CD14-positive monocyte (primary cell): ENCODE measurements at regions not wholly inside any gene's neighbourhood (a gene's known extent, or its start where the extent isn't known, plus 50 kb on each side); places are given as distances from the start of the nearest gene placed in this dataset.

Source experiments
- DNase-seq, 3 donors: peaks; one replicate each; pipeline ENCODE4 v3.0.0-alpha.2; 2011 to 2022
- H2AFZ ChIP-seq: 2 replicates; pipeline ENCODE4 v1.6.0; 2012; ENCODE audit warnings: mild to moderate bottlenecking, low read depth, low read length, inconsistent platforms; ENCODE audit not compliant: insufficient read depth, poor library complexity, severe bottlenecking
- H3K27ac ChIP-seq, 2 donors: 1 replicate in 1 of 2; 2 replicates in 1 of 2; pipeline ENCODE4 v1.5.1; 2012 to 2013; ENCODE audit warnings: low read length in 2 of 2, control low read depth in 1 of 2, inconsistent platforms in 1 of 2, low read depth in 1 of 2, mild to moderate bottlenecking in 1 of 2
- H3K27me3 ChIP-seq, 2 donors: one replicate each; pipeline versions ENCODE4 v1.6.0 to v1.6.1; 2011 to 2013; ENCODE audit warnings: low read length in 2 of 2; ENCODE audit not compliant: control insufficient read depth in 2 of 2, insufficient read depth in 2 of 2
- H3K36me3 ChIP-seq, 2 donors: replicated peaks in 1 of 2; 1 replicate in 1 of 2; 2 replicates in 1 of 2; pipeline versions ENCODE4 v1.5.1 to v1.6.1; 2012 to 2013; ENCODE audit warnings: low read length in 2 of 2, control low read depth in 1 of 2, inconsistent platforms in 1 of 2, mild to moderate bottlenecking in 1 of 2; ENCODE audit not compliant: insufficient read depth in 2 of 2, control insufficient read depth in 1 of 2
- H3K4me1 ChIP-seq, 2 donors: 1 replicate in 1 of 2; 2 replicates in 1 of 2; pipeline versions ENCODE4 v1.5.1 to v1.6.1; 2012 to 2013; ENCODE audit warnings: low read length in 2 of 2, control low read depth in 1 of 2, inconsistent platforms in 1 of 2, mild to moderate bottlenecking in 1 of 2, moderate library complexity in 1 of 2; ENCODE audit not compliant: insufficient read depth in 2 of 2, control insufficient read depth in 1 of 2
- H3K4me2 ChIP-seq: replicated peaks from 2 replicates; pipeline ENCODE3; 2012; ENCODE audit warnings: low read length, moderate library complexity, mild to moderate bottlenecking; ENCODE audit not compliant: poor library complexity, severe bottlenecking; ENCODE audit errors: extremely low read depth
- H3K4me3 ChIP-seq, 3 experiments: fragments of 200-600 bp in 1 of 3; sonication (generic) in 1 of 3; replicated peaks in 1 of 3; 1 replicate in 2 of 3; 2 replicates in 1 of 3; pipeline ENCODE4 v1.5.1; 2011 to 2013; ENCODE audit warnings: low read length in 3 of 3, mild to moderate bottlenecking in 3 of 3, control low read depth in 2 of 3, low read depth in 2 of 3, inconsistent platforms in 1 of 3, moderate library complexity in 1 of 3
- H3K79me2 ChIP-seq: 2 replicates; pipeline ENCODE4 v1.6.0; 2012; ENCODE audit warnings: mild to moderate bottlenecking, control low read depth, inconsistent platforms, low read length, moderate library complexity; ENCODE audit not compliant: insufficient read depth
- H3K9ac ChIP-seq: 2 replicates; pipeline ENCODE4 v1.6.0; 2017; ENCODE audit warnings: low read length, mild to moderate bottlenecking; ENCODE audit not compliant: insufficient read depth, poor library complexity, severe bottlenecking
- H3K9me3 ChIP-seq, 2 donors: replicated peaks in 1 of 2; 1 replicate in 1 of 2; 2 replicates in 1 of 2; pipeline versions ENCODE4 v1.5.1 to v1.6.1; 2012 to 2013; ENCODE audit warnings: low read length in 2 of 2, control low read depth in 1 of 2; ENCODE audit not compliant: control insufficient read depth in 1 of 2, insufficient read depth in 1 of 2
- H4K20me1 ChIP-seq: 2 replicates; pipeline ENCODE4 v1.6.0; 2012; ENCODE audit warnings: mild to moderate bottlenecking, low read length, control low read depth, moderate library complexity; ENCODE audit not compliant: insufficient read depth
- H3K27ac Mint-ChIP-seq, 7 donors: one replicate each; pipeline ENCODE4 v1.8.0; 2020; ENCODE audit warnings: mild to moderate bottlenecking in 7 of 7, mixed read lengths in 7 of 7, moderate library complexity in 6 of 7, inconsistent platforms in 2 of 7
- H3K27me3 Mint-ChIP-seq, 3 donors: one replicate each; pipeline ENCODE4 v1.8.0; 2021 to 2022; ENCODE audit warnings: low read depth in 3 of 3, mild to moderate bottlenecking in 3 of 3, mixed read lengths in 3 of 3, moderate library complexity in 3 of 3, inconsistent platforms in 1 of 3
- H3K36me3 Mint-ChIP-seq, 2 donors: one replicate each; pipeline ENCODE4 v1.8.0; 2020; ENCODE audit warnings: mixed read lengths in 2 of 2, inconsistent platforms in 1 of 2, mild to moderate bottlenecking in 1 of 2
- H3K4me1 Mint-ChIP-seq: one replicate; pipeline ENCODE4 v1.8.0; 2020; ENCODE audit warnings: mild to moderate bottlenecking, mixed read lengths
- H3K4me3 Mint-ChIP-seq, 2 donors: one replicate each; pipeline ENCODE4 v1.8.0; 2020; ENCODE audit warnings: mild to moderate bottlenecking in 2 of 2, mixed read lengths in 2 of 2, moderate library complexity in 1 of 2
- H3K9me3 Mint-ChIP-seq, 7 donors: one replicate each; pipeline ENCODE4 v1.8.0; 2020 to 2022; ENCODE audit warnings: mixed read lengths in 7 of 7, mild to moderate bottlenecking in 6 of 7, moderate library complexity in 6 of 7, inconsistent platforms in 2 of 7
- WGBS: methylation state at CpG from one replicate; pipeline ENCODE4 v1.1.5; 2013; ENCODE audit warnings: missing lambda C conversion rate; ENCODE audit not compliant: insufficient coverage; 5-methylcytosine and 5-hydroxymethylcytosine counted together
- intact Hi-C, 2 donors: fragments of 100-400 bp; cut with micrococcal nuclease; formaldehyde crosslinking; loops; one replicate each; pipeline versions ENCODE4 v1.15.0 to v1.15.1; 2023
- TF ChIP-seq, protein P1 (sequence below): fragments of 200-600 bp; IDR thresholded peaks from one replicate; pipeline ENCODE4 v1.8.0; 2022; ENCODE audit warnings: antibody characterized with exemption, mild to moderate bottlenecking

- Histone ChIP-seq H3K36me3 (no peaks in the 10 kb centered on the region), H4K20me1 (no peaks in the 10 kb centered on the region), H3K27ac (no peak overlapping the region), H3K27me3 (peaks cover 0 to 3% of the 10 kb centered on the region in 2 donors), H3K9me3 (no peaks in the 10 kb centered on the region), H3K79me2 (no peaks in the 10 kb centered on the region), H2AFZ (no peak overlapping the region), H3K4me2 (no peak overlapping the region), H3K4me3 (no peak overlapping the region), H3K9ac (no peak overlapping the region), H3K4me1 (no peaks in the 10 kb centered on the region)
- WGBS = 75% methylated on average over 4 of the region's 7 CpGs
- Mint-ChIP-seq H3K27ac (no peak overlapping the region), H3K9me3 (peaks cover 0 to 1% (median 0%) of the 10 kb centered on the region in 7 donors), H3K36me3 (no peaks in the 10 kb centered on the region), H3K27me3 (peaks cover 8 to 18% (median 13%) of the 10 kb centered on the region in 3 donors), H3K4me3 (no peak overlapping the region), H3K4me1 (peaks cover 5% of the 10 kb centered on the region)
- TF ChIP-seq, protein P1, sequence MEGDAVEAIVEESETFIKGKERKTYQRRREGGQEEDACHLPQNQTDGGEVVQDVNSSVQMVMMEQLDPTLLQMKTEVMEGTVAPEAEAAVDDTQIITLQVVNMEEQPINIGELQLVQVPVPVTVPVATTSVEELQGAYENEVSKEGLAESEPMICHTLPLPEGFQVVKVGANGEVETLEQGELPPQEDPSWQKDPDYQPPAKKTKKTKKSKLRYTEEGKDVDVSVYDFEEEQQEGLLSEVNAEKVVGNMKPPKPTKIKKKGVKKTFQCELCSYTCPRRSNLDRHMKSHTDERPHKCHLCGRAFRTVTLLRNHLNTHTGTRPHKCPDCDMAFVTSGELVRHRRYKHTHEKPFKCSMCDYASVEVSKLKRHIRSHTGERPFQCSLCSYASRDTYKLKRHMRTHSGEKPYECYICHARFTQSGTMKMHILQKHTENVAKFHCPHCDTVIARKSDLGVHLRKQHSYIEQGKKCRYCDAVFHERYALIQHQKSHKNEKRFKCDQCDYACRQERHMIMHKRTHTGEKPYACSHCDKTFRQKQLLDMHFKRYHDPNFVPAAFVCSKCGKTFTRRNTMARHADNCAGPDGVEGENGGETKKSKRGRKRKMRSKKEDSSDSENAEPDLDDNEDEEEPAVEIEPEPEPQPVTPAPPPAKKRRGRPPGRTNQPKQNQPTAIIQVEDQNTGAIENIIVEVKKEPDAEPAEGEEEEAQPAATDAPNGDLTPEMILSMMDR = peak; percentile 45
- peak in 1 of 3 donors; percentile 10 for DNase-seq
- intact Hi-C loops = no loop called here
These were observed 112.5 kb upstream of the SLC7A1 start for GRCh38 chr13:29707876-29708543.

GRCh38 chr13:29706923-29707322, 111.4 kb upstream of the SLC7A1 start:
- Mint-ChIP-seq H3K4me3 (no peak overlapping the region), H3K27ac (no peak overlapping the region), H3K27me3 (peaks cover 6 to 18% (median 14%) of the 10 kb centered on the region in 3 donors), H3K36me3 (no peaks in the 10 kb centered on the region), H3K4me1 (peaks cover 7% of the 10 kb centered on the region), H3K9me3 (peaks cover 0 to 2% (median 0%) of the 10 kb centered on the region in 7 donors)
- no peaks in the 10 kb centered on the region for H3K79me2 ChIP-seq
- no peaks in the 10 kb centered on the region for H3K4me1 ChIP-seq
- peaks cover 2 to 9% of the 10 kb centered on the region in 2 donors for H3K27me3 ChIP-seq
- no peak overlapping the region for H3K9ac ChIP-seq
- H3K36me3 ChIP-seq = no peaks in the 10 kb centered on the region
- no peak for DNase-seq
- H2AFZ ChIP-seq = no peak overlapping the region
- no peak overlapping the region for H3K27ac ChIP-seq
- 90% methylated on average over 7 of the region's 9 CpGs for WGBS
- H3K9me3 ChIP-seq = no peaks in the 10 kb centered on the region
- intact Hi-C loops = no loop called here
- no peaks in the 10 kb centered on the region for H4K20me1 ChIP-seq
- TF ChIP-seq, protein P1 = no peak
- no peak overlapping the region for H3K4me2 ChIP-seq
- H3K4me3 ChIP-seq = no peak overlapping the region
